GM18868 (cell line): ENCODE measurements at regions not wholly inside any gene's neighbourhood (a gene's known extent, or its start where the extent isn't known, plus 50 kb on each side); places are given as distances from the start of the nearest gene placed in this dataset.

Experiments used
- ATAC-seq: cut with Tn5 transposase; IDR thresholded peaks from one replicate; pipeline ENCODE4 v1.9.1; 2021; ENCODE audit warnings: mild to moderate bottlenecking, moderate library complexity; ENCODE audit not compliant: unreplicated experiment

DNA sequence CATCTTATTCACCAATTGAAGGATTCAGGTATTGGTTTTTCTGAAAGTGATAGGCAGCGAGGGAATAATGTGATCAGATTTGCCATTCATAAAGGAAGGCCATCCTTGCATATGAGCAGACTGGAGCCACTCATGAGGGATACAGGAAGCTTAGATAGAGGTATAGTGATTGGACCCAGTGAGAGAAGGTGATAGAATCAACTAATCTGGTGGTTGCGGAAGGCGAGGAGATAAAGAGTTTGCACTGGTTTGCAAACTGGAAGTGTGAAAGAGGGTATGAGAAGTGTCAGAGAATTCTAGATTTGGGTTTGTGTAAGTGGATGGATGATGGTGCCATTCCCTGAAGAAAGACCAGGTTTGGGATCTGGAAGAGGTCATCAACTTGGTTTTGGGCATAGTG is 57.3 kb upstream of the RASGEF1B start:
- no peak for ATAC-seq

DNA sequence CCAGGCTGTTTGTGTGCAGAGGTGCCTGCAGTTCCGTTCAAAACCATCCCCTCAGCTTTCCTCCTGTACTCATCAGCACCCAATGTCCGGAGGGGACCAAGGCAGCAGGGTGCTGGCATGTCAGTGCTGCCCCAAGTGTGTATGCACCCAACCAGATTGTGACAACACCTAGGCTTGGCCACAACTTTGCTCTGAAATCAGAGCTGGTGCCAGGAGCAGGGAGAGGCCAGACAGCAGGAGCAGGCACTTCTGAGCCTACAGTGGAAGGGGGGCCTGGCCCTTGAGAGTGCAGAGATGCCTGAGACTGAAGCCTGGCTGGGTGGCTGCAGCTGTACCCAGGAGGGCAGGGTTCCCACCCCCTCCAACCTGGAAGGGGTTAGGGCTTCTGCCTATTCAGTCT is 56.5 kb upstream of the RASGEF1B start:
- ATAC-seq = no peak

DNA sequence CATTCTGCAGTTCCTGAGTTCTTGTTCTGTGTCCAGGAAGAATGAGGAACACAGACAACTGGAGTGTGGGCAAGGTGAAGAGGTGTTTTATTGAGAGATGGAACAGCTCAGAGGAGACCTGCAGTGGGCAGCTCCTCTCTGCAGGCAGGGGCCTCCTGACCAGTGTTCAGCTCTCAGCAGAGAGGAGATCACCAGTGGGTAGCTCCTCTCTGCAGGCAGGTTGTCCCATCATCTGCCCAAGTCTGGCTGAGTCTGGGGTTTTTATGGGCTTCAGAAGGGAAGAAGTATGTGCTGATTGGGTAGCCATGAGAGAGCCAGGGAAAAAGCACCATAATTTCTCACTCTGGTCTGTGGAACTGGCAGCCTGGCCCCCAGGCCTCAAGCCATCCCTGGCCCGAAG is 56.0 kb upstream of the RASGEF1B start:
- ATAC-seq = no peak

DNA sequence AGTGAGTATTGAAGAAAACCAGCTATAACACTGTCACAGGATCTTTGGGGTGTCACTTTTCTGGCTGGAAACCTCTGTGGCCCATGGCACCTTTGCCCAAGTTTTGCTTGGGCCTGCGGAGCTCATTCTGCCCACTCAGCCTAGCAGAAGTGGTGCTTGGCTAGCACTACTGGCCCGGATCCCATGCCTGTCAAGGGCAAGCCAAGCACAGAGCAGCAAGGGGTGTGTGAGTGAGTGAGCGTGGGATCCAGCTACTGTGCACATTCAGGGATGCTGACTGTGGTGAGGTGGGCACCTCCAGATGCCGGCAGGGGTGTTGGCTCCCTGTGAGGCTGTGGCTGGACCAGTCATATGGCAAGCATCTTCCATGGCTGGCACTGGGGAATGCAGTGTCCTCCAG is 55.4 kb upstream of the RASGEF1B start:
- ATAC-seq = no peak

DNA sequence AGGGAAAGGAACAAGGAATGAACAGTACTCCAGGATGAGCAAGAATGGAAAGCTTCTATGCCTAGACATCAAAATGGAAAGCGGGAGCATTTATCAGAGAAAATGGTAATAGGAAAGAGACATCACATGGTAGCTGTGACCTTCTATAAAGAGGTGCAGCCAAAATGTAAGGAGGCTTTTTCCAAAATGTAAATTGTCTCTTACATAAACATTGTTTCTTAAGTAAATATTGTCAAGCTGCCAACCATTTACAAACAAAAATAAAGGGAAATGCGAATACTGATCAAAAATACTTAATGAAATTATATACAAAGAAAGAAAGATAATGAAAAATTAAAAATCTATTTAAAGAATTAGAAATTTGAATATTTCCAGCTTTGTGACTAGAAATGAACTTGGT is 55.0 kb upstream of the RASGEF1B start:
- no peak for ATAC-seq

DNA sequence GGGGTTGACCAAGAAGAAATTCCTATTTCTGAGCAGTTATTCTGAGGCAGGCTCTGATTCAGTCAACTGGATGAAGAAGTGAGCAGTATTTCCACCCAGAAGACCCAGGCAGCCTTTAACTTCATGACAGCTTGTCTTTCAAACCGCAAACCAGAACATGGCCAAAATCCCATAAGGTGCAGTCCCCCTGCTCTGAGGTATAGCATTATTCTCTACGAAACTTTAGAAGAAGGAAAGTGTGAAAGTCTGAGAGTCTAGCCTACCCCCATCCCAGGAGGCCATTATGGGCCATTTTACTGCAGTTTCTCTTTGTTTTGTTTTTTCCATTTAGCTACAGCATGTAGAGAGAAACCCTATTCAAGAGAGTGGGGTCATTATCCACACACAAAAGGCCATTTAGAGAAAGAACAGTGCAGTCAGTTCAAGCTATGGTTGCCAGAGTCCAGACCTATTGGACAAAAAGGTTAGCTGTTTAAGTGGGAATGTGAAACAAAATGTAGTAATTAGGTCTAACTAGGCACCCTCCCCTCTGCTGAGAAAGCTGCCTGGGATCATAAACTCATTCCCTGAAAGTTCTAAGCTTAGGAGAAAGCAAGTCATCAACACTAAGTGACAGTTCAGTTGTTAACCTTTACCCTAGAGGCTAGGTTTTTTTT is 52.1 kb upstream of the RASGEF1B start:
- ATAC-seq = peak; percentile 89

DNA sequence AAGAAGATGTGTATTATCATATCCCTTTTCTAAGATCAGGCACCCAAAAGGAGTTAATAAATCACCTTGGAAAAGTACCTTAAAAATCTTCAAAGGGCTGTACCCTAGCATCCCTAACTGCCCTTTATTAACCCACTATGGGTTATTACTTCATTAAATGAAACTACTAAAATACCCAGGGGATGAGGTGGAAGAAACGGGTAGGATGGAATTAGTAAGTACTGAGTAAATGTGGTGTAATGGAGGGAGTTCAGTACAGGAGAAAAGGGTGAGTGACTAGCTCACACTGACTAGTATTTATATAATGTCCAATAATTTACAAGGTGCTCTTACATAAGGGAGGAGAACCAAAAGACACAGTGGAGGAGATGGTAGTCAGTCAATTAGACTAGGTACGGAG is 51.0 kb upstream of the RASGEF1B start:
- no peak for ATAC-seq

DNA sequence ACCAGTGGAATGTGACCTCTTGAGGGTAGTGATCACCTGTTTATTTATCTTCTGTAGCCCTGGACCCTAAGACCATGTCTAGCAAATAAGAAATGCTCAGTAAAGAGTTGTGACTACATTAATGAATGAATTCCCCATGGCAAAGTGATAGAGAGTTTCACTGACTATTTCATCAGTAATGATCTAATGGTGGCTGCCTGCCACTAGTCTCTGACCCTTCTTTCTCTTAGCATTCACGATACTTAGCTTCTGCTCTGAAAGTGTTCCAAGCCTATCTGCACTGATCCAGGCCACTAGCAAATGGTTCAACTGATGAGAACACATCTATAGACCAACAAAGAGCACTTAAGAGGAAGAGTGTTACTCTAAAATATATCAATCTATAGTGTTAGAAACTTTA is 50.0 kb upstream of the RASGEF1B start:
- no peak for ATAC-seq
